OCI-LY7 (cell line): ENCODE measurements at regions not wholly inside any gene's neighbourhood (a gene's known extent, or its start where the extent isn't known, plus 50 kb on each side); places are given as distances from the start of the nearest gene placed in this dataset.

ENCODE experiments used
- BruUV-seq: library from RNA; stranded (reverse); fragments of 400-500 nt; replicated peaks from 2 replicates; lab custom pipeline; 2021; lab: Mats Ljungman, UMichigan
- CTCF ChIA-PET: fragments of 300-600 bp; sonication (Branson Sonifier 250); formaldehyde crosslinking; loops from one replicate; lab custom pipeline; 2022; ENCODE audit warnings: antibody characterized with exemption; ENCODE audit not compliant: unreplicated experiment; lab: Charles Lee
- POLR2A ChIA-PET: fragments of 300-600 bp; sonication (Branson Sonifier 250); formaldehyde crosslinking; loops from one replicate; lab custom pipeline; 2022; ENCODE audit warnings: antibody characterized with exemption; lab: Charles Lee
- DNase-seq: peaks from one replicate; pipeline ENCODE4 v3.0.0-alpha.2; 2015; ENCODE audit warnings: low spot score
- H2AFZ ChIP-seq: fragments of 200-600 bp; sonication (generic), shearing (Covaris generic); 2 replicates; pipeline ENCODE4 v1.6.1; 2014; ENCODE audit warnings: mild to moderate bottlenecking, antibody characterized with exemption, low read length, moderate library complexity
- H3K27ac ChIP-seq: fragments of 200-600 bp; sonication (generic); 2 replicates; pipeline ENCODE4 v1.5.1; 2014; ENCODE audit warnings: mixed run types, low read depth, mild to moderate bottlenecking, moderate library complexity, low read length, inconsistent platforms; ENCODE audit not compliant: poor library complexity, severe bottlenecking
- H3K36me3 ChIP-seq: fragments of 200-600 bp; sonication (generic); 2 replicates; pipeline ENCODE4 v1.6.1; 2014; ENCODE audit warnings: mild to moderate bottlenecking, antibody characterized with exemption, low read length, moderate library complexity, mixed read lengths; ENCODE audit not compliant: insufficient read depth
- H3K4me1 ChIP-seq: fragments of 200-600 bp; sonication (generic); 2 replicates; pipeline ENCODE4 v1.5.1; 2014; ENCODE audit warnings: mild to moderate bottlenecking, low read length; ENCODE audit not compliant: insufficient read depth, poor library complexity, severe bottlenecking
- H3K4me2 ChIP-seq: fragments of 200-600 bp; sonication (generic); 2 replicates; pipeline ENCODE4 v1.6.1; 2014; ENCODE audit warnings: mild to moderate bottlenecking, low read length
- H3K4me3 ChIP-seq: fragments of 200-600 bp; sonication (generic); 2 replicates; pipeline ENCODE4 v1.5.1; 2014; ENCODE audit warnings: mild to moderate bottlenecking, low read depth, low read length; ENCODE audit not compliant: poor library complexity, severe bottlenecking
- H3K79me2 ChIP-seq: fragments of 200-600 bp; sonication (generic); 2 replicates; pipeline ENCODE4 v1.6.1; 2016; ENCODE audit warnings: low read depth, mild to moderate bottlenecking, low read length, moderate library complexity, mixed read lengths; ENCODE audit not compliant: insufficient read depth
- H3K9me2 ChIP-seq: fragments of 200-600 bp; sonication (generic); 2 replicates; pipeline ENCODE4 v1.6.1; 2016; ENCODE audit warnings: mild to moderate bottlenecking, low read length, mixed read lengths; ENCODE audit not compliant: insufficient read depth
- H3K9me3 ChIP-seq: fragments of 200-600 bp; sonication (generic); 2 replicates; pipeline ENCODE4 v1.6.1; 2014; ENCODE audit warnings: mild to moderate bottlenecking, mixed run types, low read length, mixed read lengths
- H4K20me1 ChIP-seq: fragments of 200-600 bp; sonication (generic); 2 replicates; pipeline ENCODE4 v1.6.1; 2014; ENCODE audit warnings: mild to moderate bottlenecking, antibody characterized with exemption, low read length, moderate library complexity, mixed read lengths; ENCODE audit not compliant: insufficient read depth
- EZH2phosphoT487 ChIP-seq: fragments of 200-600 bp; sonication (generic); IDR thresholded peaks from 2 replicates; pipeline ENCODE4 v1.6.1; 2018; ENCODE audit warnings: low read depth, borderline replicate concordance, mild to moderate bottlenecking, mixed run types, antibody characterized with exemption, low read length, moderate library complexity, mixed read lengths
- intact Hi-C: fragments of 100-400 bp; cut with micrococcal nuclease; formaldehyde crosslinking; loops from one replicate; pipeline ENCODE4 v1.10.0; 2022; ENCODE audit not compliant: unreplicated experiment
- TF ChIP-seq, protein P1 (sequence below): fragments of 200-600 bp; sonication (generic); conservative IDR thresholded peaks from 2 replicates; pipeline ENCODE4 v1.5.1; 2014; ENCODE audit warnings: mild to moderate bottlenecking, antibody characterized with exemption, low read length, moderate library complexity, mixed read lengths

DNA sequence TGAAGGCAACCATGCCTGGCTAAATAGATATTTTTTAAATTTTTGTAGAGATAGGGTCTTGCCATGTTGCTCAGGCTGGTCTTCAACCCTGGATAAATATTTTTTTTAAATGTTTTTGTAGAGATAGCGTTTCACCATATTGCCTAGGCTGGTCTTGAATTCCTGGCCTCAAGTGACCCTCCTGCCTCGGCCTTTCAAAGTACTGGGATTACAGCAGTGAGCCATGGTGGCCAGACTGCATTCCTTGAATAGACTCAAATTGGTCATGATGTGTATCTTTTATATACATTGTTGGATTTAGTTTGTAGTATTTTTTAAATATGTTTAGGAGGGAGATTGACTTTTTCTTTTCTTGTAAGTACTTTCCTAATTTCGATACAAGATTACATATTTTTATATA, 325.7 kb upstream of the C11orf87 start:
- TF ChIP-seq EZH2phosphoT487 = no peak
- TF ChIP-seq, protein P1, sequence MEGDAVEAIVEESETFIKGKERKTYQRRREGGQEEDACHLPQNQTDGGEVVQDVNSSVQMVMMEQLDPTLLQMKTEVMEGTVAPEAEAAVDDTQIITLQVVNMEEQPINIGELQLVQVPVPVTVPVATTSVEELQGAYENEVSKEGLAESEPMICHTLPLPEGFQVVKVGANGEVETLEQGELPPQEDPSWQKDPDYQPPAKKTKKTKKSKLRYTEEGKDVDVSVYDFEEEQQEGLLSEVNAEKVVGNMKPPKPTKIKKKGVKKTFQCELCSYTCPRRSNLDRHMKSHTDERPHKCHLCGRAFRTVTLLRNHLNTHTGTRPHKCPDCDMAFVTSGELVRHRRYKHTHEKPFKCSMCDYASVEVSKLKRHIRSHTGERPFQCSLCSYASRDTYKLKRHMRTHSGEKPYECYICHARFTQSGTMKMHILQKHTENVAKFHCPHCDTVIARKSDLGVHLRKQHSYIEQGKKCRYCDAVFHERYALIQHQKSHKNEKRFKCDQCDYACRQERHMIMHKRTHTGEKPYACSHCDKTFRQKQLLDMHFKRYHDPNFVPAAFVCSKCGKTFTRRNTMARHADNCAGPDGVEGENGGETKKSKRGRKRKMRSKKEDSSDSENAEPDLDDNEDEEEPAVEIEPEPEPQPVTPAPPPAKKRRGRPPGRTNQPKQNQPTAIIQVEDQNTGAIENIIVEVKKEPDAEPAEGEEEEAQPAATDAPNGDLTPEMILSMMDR = no peak
- Histone ChIP-seq H4K20me1 (no peaks in the 10 kb centered on the region), H3K9me3 (no peaks in the 10 kb centered on the region), H3K4me2 (no peak overlapping the region), H2AFZ (no peak overlapping the region), H3K36me3 (no peaks in the 10 kb centered on the region), H3K79me2 (no peaks in the 10 kb centered on the region), H3K27ac (no peak overlapping the region), H3K4me1 (no peaks in the 10 kb centered on the region), H3K9me2 (no peaks in the 10 kb centered on the region), H3K4me3 (no peak overlapping the region)
- intact Hi-C loops = no loop called here
- ChIA-PET POLR2A (interaction anchor here (0.6 to 1.0 kb wide), 4 partner anchors 9 to 320 kb away, joined by 3 to 6 read pairs (median 4); no protein-coding TSS in a partner anchor), CTCF (no interaction called here)
- no peak for DNase-seq
- BruUV-seq = no TSS peak

DNA sequence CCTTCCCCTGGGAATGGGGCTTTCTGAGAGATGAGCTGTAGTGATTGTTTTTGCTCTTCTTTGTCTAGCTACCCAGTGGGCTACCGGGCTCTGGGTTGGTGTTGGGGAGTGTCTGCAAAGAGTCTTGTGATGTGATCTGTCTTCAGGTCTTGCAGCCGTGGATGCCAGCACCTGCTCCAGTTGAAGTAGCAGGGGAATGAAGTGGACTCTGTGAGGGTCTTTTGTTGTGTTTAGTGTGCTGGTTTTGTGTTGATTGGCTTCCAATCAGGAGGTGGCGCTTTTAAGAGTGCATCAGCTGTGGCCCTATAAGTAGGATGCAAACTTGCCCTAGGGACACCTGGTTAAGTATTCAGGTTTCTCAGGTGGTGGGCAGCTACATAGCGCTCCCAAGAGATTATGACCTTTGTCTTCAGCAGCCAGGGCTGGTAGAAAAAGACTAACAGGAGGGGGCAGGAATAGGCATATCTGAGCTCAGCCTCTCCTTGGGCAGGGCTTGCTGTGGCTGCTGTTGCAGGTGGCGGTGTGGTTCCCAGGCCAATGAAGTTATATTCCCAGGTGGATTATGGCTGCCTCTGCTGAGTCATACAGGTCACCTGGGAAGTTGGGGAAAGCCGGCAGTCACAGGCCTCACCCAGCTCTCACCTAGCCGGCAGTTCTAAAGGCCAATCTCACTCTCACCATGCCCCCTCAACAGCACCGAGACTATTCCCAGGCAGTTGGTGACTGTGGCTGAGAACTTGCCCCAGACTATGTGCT, 315.7 kb upstream of the C11orf87 start:
- ChIA-PET POLR2A (interaction anchor here (1.1 to 1.4 kb wide), 3 partner anchors 9 to 137 kb away, joined by 3 to 5 read pairs (median 3); no protein-coding TSS in a partner anchor), CTCF (no interaction called here)
- Histone ChIP-seq H3K79me2 (no peaks in the 10 kb centered on the region), H3K4me1 (no peaks in the 10 kb centered on the region), H3K9me3 (no peaks in the 10 kb centered on the region), H3K4me3 (no peak overlapping the region), H3K36me3 (no peaks in the 10 kb centered on the region), H3K4me2 (no peak overlapping the region), H2AFZ (no peak overlapping the region), H3K27ac (no peak overlapping the region), H4K20me1 (no peaks in the 10 kb centered on the region), H3K9me2 (no peaks in the 10 kb centered on the region)
- no TSS peak for BruUV-seq
- TF ChIP-seq, protein P1 = no peak
- DNase-seq = no peak
- intact Hi-C loops = no loop called here

DNA sequence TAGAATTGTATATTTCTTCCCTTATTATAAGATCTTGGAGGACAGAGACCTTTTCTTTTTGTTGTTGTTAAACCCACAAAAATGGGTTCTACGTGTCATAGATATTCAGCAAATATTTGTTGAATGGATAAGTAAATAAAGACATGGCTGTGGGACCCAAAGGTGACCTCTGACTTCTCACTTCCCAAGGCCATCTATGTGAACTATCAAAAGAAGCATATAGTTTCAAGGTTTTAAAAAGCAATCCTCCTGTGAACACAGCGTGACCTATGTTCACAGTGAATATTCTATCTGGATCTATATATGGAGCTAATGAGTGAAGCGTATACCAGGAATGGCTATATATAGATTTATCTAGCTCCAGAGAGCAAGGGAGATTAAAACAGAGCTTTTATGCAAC, 312.8 kb upstream of the C11orf87 start:
- Histone ChIP-seq H4K20me1 (no peaks in the 10 kb centered on the region), H3K4me2 (no peak overlapping the region), H3K9me3 (no peaks in the 10 kb centered on the region), H3K79me2 (no peaks in the 10 kb centered on the region), H3K27ac (no peak overlapping the region), H2AFZ (no peak overlapping the region), H3K4me3 (no peak overlapping the region), H3K9me2 (no peaks in the 10 kb centered on the region), H3K4me1 (no peaks in the 10 kb centered on the region), H3K36me3 (no peaks in the 10 kb centered on the region)
- intact Hi-C loops = no loop called here
- no peak for DNase-seq
- ChIA-PET POLR2A (no interaction called here), CTCF (no interaction called here)
- TF ChIP-seq, protein P1 = no peak
- TF ChIP-seq EZH2phosphoT487 = no peak
- no TSS peak for BruUV-seq
